Pancreas (tissue), 10 donors: ENCODE measurements at regions not wholly inside any gene's neighbourhood (a gene's known extent, or its start where the extent isn't known, plus 50 kb on each side); places are given as distances from the start of the nearest gene placed in this dataset.
A peak's percentile ranks its signal among the peaks of the same experiment; 100 is the strongest.

ENCODE experiments used
- ATAC-seq, 4 donors: fragments of 200-7000 bp; cut with Tn5 transposase; one replicate each; pipeline versions ENCODE4 v1.8.0 to v1.9.1; 2020; ENCODE audit warnings: mild to moderate bottlenecking in 4 of 4, moderate library complexity in 4 of 4
- DNase-seq, 6 donors: peaks; one replicate each; pipeline ENCODE4 v3.0.0-alpha.2; 2020
- FAIRE-seq: peaks from 2 replicates; lab custom pipeline; 2012; peaks lifted over from hg19 to GRCh38; lab: Jason Lieb, UNC
- H3K27ac ChIP-seq, 4 donors: fragments of 200-600 bp; sonication (generic); 1 replicate in 3 of 4; 2 replicates in 1 of 4; pipeline versions ENCODE4 v1.5.0 to v1.8.0; 2020
- H3K27me3 ChIP-seq, 4 donors: fragments of 200-600 bp; one replicate each; pipeline ENCODE4 v1.8.0; 2021
- H3K36me3 ChIP-seq, 3 donors: fragments of 200-600 bp; sonication (generic) in 1 of 3; one replicate each; pipeline versions ENCODE4 v1.5.0 to v1.8.0; 2020 to 2021
- H3K4me1 ChIP-seq, 3 donors: fragments of 200-600 bp; one replicate each; pipeline ENCODE4 v1.8.0; 2021
- H3K4me3 ChIP-seq, 4 donors: fragments of 200-600 bp; sonication (generic) in 2 of 4; one replicate each; pipeline versions ENCODE4 v1.5.0 to v1.8.0; 2020 to 2021
- H3K9me3 ChIP-seq, 4 donors: fragments of 200-600 bp; one replicate each; pipeline ENCODE4 v1.8.0; 2021
- WGBS, 2 donors: extraction: QIAGEN DNeasy Blood & Tissue Kit; methylation state at CpG; one replicate each; pipeline ENCODE4 v1.1.7; 2013; 5-methylcytosine and 5-hydroxymethylcytosine counted together
- intact Hi-C, 3 donors: fragments of 100-400 bp; cut with DNase I; formaldehyde crosslinking; loops; one replicate each; pipeline versions ENCODE4 v1.11.1 to v1.14.2; 2022
- TF ChIP-seq, protein P1 (sequence below), 4 donors: fragments of 200-600 bp; sonication (generic) in 3 of 4; IDR thresholded peaks; one replicate each; pipeline versions ENCODE4 v1.5.0 to v1.8.0; 2021; ENCODE audit warnings: antibody characterized with exemption in 4 of 4
- donor health status: healthy with polysubstance abuse.
- donor health status: DM: no; HTN: no; CAD: no; lungs with moderate emphysema.
- donor health status: DM: no; HTN: no; CAD: no.
- donor health status: control.
- donor health status: control.
- donor health status: Bipolar disorder and iron deficiency.
- donor health status: DM: yes; HTN: yes; CAD: no.
- donor health status: DM: no; HTN: no; CAD: no.
- donor health status: DM: no; HTN: no; CAD: no.
- donor health status: DM: yes; HTN: yes; CAD: no.

DNA sequence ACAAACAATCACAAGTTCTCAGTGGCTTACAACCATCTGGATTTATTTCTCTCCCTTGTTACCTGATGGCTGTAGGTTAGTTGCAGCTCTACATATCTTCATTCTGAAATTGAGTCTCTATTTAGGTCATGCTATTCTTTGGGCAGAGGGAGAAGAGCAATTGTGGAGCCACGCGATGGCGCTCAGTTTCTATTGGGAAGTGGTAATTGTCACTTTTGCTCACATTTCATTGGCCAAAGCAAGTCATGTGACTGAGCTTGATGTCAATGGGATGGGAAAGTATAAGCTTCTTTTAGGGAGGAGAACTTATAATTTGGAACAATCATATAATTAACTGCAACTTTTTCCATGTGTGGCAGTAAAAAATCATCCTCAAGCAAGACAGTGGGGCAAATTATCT, 166.5 kb downstream of the LMO4 start:
- intact Hi-C loops, result no loop called here
- H3K4me1 ChIP-seq, result peaks cover 0 to 7% (median 0%) of the 10 kb centered on the region in 3 donors
- TF ChIP-seq, protein P1, sequence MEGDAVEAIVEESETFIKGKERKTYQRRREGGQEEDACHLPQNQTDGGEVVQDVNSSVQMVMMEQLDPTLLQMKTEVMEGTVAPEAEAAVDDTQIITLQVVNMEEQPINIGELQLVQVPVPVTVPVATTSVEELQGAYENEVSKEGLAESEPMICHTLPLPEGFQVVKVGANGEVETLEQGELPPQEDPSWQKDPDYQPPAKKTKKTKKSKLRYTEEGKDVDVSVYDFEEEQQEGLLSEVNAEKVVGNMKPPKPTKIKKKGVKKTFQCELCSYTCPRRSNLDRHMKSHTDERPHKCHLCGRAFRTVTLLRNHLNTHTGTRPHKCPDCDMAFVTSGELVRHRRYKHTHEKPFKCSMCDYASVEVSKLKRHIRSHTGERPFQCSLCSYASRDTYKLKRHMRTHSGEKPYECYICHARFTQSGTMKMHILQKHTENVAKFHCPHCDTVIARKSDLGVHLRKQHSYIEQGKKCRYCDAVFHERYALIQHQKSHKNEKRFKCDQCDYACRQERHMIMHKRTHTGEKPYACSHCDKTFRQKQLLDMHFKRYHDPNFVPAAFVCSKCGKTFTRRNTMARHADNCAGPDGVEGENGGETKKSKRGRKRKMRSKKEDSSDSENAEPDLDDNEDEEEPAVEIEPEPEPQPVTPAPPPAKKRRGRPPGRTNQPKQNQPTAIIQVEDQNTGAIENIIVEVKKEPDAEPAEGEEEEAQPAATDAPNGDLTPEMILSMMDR (IDR thresholded peaks at IDR 0.05), result no peak
- DNase-seq, result no peak
- H3K36me3 ChIP-seq, result no peaks in the 10 kb centered on the region
- H3K9me3 ChIP-seq, result no peaks in the 10 kb centered on the region
- no peaks in the 10 kb centered on the region for H3K27me3 ChIP-seq
- no peak overlapping the region for H3K4me3 ChIP-seq
- no peak for FAIRE-seq
- no peak overlapping the region for H3K27ac ChIP-seq
- WGBS, 2 donors, result 96 to 98% methylated on average over 3 of the region's 3 CpGs
- ATAC-seq, result no peak

DNA sequence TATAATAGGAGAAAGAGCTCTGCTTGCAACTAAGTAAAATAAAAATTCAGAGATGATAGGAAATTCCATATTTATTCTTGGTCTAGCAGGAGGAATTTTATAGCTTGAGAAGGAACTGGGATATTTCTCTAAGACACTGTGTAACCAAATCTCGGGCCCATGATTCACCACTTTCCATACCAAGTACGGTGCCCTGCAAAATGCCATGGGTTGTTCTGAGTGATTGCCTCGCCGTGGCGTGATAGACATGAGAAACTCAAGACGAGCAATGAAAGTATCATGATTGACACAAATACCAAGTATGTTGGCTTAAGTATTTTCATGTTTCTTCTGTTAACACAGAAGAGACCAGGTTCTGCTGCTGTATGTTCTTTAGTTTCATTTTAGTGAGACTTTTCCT, 167.2 kb downstream of the LMO4 start:
- intact Hi-C loops, result no loop called here
- 91 to 93% methylated on average over 6 of the region's 6 CpGs for WGBS, 2 donors
- TF ChIP-seq, protein P1 (IDR thresholded peaks at IDR 0.05), result no peak
- H3K36me3 ChIP-seq, result no peaks in the 10 kb centered on the region
- no peak overlapping the region for H3K27ac ChIP-seq
- H3K4me3 ChIP-seq, result no peak overlapping the region
- no peaks in the 10 kb centered on the region for H3K9me3 ChIP-seq
- no peak for DNase-seq
- H3K4me1 ChIP-seq, result peaks cover 0 to 7% (median 0%) of the 10 kb centered on the region in 3 donors
- no peaks in the 10 kb centered on the region for H3K27me3 ChIP-seq
- ATAC-seq, result no peak
- no peak for FAIRE-seq

DNA sequence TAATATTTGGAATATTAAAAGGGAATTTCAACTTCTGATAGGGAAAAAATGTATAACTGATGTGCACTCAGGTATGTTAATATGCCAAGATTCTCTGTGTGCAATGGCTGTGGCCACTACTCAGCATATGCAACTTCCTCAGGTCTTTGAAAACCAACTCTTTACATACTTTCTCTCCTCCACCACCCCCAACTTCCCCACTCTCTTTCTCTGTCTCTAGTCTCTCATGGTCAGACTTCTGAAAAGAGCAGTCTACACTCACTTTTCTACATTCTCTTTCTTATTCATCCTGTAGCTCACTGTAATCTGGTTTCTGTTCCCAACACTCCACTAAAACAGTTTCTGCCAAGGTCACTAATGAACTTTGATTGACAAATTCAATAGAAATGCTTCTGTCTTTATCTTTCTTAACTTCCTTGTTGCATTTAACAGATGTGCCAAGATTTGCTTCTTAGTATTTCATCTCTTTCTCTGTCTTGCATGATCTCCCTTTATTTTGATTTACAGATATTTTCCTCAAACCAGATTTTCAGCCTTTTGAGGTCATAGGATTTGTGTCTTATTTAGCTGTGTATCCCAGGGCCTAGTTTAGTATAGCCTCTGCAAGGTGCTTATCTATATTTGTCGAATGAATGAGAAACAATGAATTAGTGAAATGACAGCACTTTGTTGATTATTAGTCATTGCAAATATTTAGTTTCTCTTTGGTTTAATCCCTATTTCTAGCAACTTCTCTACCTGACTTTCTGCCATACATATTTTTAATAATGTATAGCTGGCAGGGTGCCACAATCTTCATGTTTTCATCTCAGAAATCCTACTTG, 168.9 kb downstream of the LMO4 start:
- no peaks in the 10 kb centered on the region for H3K27me3 ChIP-seq
- H3K9me3 ChIP-seq, result no peaks in the 10 kb centered on the region
- intact Hi-C loops, result no loop called here
- TF ChIP-seq, protein P1 (IDR thresholded peaks at IDR 0.05), result no peak
- peaks cover 0 to 7% (median 0%) of the 10 kb centered on the region in 3 donors for H3K4me1 ChIP-seq
- 3 to 7% methylated on average over 1 of the region's 1 CpG for WGBS, 2 donors
- FAIRE-seq (no peak), ATAC-seq (peak in 1 of 4 donors; percentile 31), DNase-seq (no peak)
- no peak overlapping the region for H3K4me3 ChIP-seq
- no peak overlapping the region for H3K27ac ChIP-seq
- no peaks in the 10 kb centered on the region for H3K36me3 ChIP-seq

DNA sequence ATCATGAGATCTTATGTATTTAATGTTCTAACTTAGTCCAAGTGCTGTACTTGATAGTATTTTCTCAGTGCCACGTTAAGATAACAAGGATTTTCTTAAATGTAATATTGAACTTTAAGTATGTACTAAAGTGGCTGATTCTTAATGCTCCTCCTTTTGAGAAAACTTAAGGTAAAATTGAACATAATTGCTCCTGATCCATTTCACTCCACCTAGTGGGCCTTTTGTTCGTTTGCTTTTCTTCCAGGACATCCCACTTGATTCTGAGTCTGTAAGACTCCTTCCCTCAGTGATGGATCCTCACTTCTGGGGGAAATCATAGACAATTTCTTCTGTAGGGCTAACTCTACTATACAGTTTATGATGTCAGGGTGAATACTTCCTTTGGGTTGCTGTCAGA, 173.1 kb downstream of the LMO4 start:
- 37 to 44% methylated on average over 2 of the region's 2 CpGs for WGBS, 2 donors
- no peaks in the 10 kb centered on the region for H3K9me3 ChIP-seq
- H3K27ac ChIP-seq, result no peak overlapping the region
- no peak for FAIRE-seq
- ATAC-seq, result no peak
- intact Hi-C loops, result no loop called here
- TF ChIP-seq, protein P1 (IDR thresholded peaks at IDR 0.05), result no peak
- H3K4me1 ChIP-seq, result peaks cover 0 to 7% (median 0%) of the 10 kb centered on the region in 3 donors
- no peaks in the 10 kb centered on the region for H3K36me3 ChIP-seq
- H3K27me3 ChIP-seq, result no peaks in the 10 kb centered on the region
- no peak overlapping the region for H3K4me3 ChIP-seq
- DNase-seq, result no peak

DNA sequence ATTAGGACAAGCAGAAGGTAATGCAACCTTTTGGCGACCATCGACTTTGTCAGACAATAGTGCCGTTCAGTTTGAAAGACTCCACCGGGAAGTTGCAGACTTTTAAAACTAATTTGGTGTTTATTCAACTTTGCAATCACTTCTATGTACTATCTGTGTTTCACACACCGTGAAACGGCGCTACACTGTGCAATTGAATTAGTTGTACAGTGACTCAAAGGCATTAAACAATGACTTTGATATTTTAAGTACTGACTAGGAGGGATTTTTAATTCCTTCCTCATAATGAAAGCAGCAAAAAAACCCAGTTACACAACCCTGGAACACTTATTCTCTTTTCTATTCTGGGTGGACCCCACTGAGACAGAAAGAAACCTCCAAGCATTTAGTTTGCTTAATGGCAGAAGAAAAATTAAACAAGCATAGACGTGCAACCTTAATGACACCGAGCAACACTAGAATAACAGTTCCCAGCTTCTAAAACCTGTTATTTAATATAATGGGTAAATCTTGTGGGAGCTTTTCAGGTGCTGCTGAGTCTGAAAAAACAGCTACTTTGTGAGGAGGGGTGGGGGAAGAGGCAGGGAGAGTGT, 176.8 kb downstream of the LMO4 start:
- no peak overlapping the region for H3K4me3 ChIP-seq
- no peaks in the 10 kb centered on the region for H3K36me3 ChIP-seq
- no peaks in the 10 kb centered on the region for H3K4me1 ChIP-seq
- H3K27me3 ChIP-seq, result no peaks in the 10 kb centered on the region
- TF ChIP-seq, protein P1 (IDR thresholded peaks at IDR 0.05), result no peak
- FAIRE-seq (no peak), DNase-seq (no peak), ATAC-seq (no peak)
- H3K9me3 ChIP-seq, result no peaks in the 10 kb centered on the region
- H3K27ac ChIP-seq, result no peak overlapping the region
- 35 to 38% methylated on average over 9 of the region's 9 CpGs for WGBS, 2 donors
- intact Hi-C loops, result no loop called here
